NCI-H2171 (cell line): ENCODE measurements at regions not wholly inside any gene's neighbourhood (a gene's known extent, or its start where the extent isn't known, plus 50 kb on each side); places are given as distances from the start of the nearest gene placed in this dataset.
"Not testable (repeated sequence)": the region's sequence is repeated elsewhere in the genome, so short reads cannot be mapped to it uniquely, and the experiment has no call there.

Experiments used
- DNase-seq: peaks from one replicate; lab custom pipeline; 2025; lab: John Stamatoyannopoulos, UW

DNA sequence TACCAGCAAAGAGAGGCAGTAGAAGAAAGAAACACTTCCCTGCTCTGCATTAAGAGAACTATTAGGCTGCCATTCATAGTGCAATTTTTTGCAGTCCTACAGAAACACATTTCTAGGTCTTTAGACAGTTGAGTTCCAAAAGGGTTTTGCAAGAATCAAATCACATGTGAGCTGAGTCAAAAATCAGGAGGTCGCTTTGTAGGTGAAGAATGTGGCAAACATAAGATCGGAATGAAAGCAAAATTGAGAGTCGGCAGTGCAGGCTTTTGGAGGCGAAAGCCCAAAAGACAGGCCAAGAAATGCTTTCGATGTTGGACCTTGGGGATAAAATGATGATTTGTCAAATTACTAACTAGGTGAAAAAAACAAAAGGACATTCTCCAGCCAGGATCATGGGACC lies 213.5 kb upstream of the NRIP1 start:
- DNase-seq, result no peak

DNA sequence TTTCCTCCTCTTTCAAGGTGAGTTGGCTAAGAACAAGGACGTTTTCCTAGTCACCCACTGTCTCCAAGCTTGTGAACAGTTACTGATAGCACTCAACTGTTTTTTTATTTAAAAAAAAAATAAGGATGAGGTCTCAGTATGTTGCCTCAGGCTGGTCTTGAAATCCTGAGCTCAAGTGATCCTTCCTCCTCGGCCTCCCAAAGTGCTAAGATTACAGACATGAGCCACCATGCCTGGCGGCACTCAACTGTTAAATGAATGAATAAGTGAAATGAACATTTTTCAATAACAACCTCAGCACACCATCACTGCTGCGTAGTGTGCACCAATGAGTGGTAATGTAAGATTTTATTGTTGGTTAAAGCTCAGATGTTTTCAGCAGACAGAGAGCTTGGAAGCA lies 214.1 kb upstream of the NRIP1 start:
- no peak for DNase-seq

DNA sequence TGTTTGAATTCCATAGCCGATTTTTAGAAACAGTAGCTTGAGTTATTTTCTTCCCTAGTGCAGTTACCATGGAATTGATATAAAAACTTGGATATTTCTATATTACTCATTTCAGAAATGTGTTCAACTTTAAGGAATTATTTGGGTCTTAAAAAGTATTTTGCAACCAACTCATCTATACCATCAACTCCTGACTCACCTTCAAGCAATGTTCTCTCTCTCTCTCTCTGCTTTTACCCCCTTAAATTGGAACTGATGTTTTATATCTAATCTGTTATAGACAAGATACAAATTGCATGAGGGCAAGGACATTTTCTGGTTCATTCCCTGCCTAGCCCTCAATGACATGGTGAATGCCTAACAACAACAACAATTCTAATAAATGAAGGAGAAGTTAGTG lies 214.7 kb upstream of the NRIP1 start:
- DNase-seq, result no peak

DNA sequence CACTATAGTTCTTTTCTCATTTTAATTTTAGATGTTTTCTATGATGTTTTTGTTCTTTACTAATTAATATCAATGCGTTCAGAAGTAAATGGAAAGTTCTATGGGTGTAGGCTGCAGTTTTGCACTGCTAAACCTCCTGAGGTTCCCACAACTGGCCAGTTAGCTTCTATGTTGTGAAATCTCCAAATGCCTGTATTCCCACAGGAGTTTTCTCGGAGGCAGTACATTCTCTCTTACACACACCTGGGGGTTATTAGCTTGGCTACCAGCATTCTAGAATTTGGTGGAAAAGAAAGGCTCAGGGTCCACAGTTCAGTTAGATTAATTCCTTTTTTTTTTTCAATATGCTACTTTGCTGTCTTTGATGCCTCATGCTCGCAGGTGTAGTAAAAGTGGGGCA lies 216.9 kb upstream of the NRIP1 start:
- DNase-seq, result no peak

DNA sequence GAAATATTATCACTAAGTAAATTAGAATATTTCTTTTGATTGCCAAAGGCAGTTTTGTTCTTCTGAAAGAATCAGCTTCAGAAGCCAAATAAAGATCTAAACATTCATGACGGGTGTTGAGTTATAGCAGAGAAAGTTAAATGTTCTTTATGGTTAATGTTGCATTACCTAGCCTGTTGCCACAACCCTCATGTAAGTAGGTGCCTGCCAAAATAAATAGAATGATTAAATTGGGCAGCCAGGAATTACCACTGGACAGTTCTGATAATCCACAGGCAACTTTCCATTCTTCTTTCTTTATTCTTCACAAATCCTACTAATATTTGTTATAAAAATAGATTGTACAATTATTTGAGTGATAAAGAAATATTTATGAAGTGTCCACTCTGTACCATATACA lies 217.9 kb upstream of the NRIP1 start:
- no peak for DNase-seq

DNA sequence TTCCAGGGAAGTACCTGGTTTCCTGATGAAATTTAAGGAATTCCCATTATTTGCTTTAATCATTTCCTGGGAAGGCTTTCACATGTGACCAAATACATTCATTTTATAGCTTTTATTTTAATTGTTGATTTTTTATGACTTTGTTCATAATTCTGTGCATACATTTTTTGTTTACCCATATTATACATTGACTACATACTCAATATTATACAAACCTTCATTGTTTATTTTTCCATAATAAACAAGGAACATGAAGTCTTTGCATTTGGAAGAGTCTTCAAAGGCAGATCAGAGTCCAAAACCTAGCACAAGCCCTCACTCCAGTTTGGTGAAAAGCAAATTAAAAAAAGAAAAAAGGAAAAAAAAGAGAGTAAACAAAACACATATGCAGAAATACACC lies 218.3 kb upstream of the NRIP1 start:
- no peak for DNase-seq

DNA sequence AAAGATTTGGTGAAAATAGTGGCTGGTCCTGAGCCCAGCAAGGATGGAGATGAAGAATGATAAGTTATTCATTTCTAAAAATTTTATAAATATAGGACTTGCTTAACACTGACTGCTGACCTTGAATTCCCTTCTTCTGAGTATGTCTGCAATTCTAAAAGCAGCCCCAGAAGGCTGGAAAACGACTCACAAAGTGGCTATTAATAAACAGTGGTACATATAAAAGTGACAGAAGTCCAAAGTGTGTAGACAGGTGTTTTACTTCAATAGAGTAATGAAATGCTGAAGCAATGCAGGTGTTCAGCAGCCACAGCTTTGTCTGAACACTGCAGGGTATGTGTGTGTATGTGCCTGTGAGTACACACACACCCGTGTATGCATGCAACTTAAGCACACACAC lies 219.0 kb upstream of the NRIP1 start:
- no peak for DNase-seq

DNA sequence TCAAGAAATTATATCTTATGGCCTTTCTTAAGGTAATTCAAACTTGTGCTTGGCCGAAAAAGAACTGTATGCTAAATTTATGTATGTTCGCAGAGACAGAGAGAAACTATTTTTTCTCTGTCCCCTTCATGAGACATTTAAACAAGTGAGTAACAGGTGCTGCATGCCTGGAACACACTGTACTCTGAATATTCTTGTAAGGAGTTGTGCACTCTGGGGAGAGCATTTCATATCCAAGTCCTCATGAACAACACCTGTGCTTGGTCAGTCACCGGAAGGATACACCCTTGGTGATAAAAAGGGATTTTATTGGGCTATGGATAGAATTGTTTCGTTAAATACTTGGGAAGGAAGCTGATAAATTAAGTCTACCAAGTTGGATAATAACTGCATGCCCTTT lies 220.8 kb upstream of the NRIP1 start:
- DNase-seq, result no peak

DNA sequence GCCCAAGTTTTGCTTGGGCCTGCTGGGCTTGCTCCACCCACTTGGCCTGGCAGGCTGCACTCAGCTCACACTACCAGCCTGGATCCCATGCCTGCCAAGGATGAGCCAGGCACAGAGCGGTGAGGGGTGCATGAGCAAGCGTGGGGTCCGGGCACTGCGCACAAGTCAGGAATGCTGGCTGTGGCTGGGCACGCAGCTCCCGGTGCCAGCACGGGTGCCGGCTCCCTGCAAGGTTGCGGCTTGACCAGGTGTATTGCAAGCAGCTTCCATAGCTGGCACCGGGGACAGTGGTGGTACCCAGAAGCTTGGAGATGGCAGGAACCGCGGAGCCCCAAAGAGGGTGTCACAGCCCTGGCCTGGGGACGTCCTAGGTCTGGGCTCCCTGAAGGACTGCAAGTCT lies 224.4 kb upstream of the NRIP1 start:
- no peak for DNase-seq

DNA sequence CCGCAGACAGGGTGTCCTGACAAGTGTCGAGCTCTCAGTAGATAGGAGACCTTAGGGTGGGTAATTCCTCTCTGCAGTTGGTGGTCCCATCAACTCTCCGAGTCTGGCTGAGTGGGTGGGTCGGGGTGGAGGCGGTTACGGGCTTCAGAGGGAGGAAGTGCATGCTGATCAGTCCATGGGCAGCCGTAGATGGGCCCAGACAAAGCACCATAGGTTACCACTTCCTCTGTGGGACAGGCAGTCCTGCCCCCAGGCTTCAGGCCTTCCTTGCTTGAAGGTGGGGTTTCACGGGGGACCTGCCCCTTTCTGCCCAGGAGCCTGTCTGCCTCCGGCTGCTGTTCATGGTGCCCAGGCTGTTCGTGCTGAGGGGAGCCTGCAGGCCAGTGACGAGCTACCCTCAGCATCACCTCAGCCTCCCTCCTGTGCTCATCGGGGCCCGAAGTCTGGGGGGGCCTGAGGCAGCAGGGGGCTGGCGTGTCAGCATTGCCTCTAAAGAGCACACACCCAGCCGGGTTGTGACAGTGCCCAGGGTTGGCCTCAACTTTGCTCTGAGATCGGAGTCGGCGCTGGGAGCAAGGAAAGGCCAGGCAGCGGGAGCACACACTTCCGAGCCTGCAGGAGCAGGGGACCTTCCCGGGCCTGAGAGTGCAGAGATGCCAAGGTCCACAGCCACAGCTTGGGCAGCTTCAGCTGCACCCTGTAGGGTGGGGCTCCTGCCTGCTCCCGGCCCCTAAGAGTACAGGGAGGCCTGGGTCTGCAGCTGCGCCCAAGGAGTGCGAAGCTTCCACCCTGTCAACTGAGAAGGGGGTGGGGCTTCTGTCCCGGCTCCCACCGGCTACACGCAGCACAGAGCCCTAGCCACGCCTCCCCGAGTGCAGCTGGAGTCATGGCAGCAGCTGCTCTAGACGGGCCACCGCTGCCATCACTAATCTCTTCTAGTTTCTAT lies 225.4 kb upstream of the NRIP1 start:
- DNase-seq, result peak; percentile 7

DNA sequence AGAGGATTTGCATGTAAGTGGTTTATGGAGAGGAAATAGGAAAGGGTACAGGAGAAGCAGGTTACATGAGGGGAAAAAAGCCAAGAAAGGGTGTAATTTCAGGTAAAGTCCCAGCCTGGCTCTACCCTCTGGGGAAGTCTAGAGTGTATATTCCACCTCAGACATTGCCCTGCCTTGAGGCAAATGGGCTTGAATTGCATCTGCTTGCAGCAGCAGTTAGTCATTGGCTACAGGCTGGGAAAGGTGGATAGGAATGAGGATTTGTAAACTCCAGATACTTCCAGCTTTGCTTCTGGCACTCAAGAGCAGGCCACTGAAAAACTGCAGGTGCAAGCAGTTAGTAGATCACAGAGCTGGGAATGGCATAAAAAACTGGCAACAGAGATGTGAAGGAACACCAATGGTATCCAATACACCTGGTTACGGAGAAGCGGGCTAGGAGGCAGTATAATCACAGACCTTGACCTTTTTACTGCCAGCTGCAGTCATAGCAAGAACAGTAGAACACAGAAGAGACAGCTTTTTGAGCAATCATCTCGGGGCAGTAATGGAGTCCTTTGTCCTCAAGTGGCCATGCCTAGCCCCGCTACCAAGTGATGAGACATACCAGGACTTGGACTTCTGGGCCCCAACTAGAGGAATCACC lies 226.9 kb upstream of the NRIP1 start:
- no peak for DNase-seq

DNA sequence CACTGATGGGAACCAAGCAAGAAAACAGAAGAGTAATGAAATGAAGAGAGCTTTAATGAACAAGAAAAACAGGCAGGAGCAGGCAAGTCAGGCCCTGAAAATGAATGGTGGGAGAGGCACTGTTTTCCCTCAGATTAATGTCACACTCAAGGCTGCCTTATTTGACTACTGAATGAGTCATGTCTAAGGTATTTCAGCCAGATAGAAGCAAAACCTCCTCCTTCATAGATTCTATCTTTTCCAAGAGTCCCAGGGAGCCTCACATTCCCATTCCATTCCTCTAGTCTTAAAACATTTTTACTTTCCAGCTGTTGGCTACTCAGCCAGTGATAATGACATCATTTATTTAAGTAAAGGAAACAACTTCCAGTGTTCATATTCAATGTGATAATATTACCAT lies 228.4 kb upstream of the NRIP1 start:
- DNase-seq, result no peak

DNA sequence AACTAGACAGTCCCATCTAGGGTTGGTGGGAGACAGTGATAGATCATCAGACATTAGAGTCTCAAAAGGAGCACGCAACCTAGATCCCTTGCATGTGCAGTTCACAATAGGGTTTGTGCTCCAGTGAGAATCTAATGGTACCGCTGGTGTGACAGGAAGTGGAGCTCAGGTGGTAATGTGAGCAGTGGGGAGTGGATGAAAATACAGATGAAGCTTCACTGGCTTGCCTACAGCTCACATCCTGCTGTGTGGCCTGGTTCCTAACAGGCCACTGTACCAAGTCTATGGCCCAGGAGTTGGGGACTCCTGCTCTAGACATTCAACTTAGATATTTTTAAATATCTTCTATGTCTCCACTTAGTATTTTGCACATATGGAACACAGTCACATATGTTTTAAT lies 231.1 kb upstream of the NRIP1 start:
- DNase-seq, result no peak

DNA sequence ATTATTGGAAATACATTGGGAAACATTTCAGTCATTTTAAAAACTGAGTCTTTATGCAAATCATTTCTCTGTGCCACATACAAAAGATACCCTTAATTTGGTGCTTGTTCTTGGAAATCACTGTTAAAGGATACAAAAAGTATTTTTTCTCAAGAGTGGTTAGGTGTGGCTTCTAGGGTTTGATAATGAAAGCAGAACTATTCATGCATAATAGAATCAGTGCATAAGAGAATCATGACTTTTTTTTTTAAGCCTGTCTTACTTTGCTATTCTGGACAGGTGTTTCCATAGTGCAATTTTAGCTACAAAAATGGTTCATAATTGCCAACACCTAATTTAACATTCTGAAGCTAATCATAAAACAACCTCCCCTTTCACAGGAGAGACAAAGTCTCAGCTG lies 233.0 kb upstream of the NRIP1 start:
- DNase-seq, result no peak

DNA sequence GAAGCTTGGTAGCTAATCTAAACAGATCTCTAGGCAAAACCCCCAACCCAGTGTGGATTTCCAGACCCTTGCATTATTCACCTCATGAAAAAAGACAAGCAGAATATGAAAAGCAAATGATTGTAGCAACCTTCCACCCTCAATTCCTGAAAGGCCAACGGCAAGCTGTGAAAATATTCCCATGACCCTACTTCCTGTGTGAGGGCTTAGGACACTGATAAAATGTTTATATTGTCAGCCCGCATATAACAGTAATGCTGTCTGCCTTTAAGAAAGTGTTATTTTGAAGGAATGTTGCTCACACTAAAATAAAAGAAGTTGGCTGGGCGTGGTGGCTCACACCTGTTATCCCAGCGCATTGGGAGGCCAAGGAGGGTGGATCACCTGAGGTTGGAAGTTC lies 233.5 kb upstream of the NRIP1 start:
- no peak for DNase-seq

DNA sequence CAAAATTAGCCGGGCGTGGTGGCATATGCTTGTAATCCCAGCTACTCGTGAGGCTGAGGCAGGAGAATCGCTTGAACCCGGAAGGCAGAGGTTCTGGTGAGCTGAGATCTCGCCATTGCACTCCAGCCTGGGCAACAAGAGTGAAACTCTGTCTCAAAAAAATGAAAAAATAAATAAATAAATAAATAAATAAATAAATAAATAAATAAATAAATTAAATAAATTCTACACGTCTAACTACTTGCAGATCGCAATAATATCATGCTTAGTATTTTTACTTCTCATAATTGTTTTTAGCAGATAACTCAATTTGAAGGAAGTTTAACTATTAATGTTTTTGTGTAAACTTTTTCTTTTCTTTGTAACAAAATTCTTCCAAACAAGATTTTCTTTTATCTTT lies 234.0 kb upstream of the NRIP1 start:
- DNase-seq, result not testable (repeated sequence)

DNA sequence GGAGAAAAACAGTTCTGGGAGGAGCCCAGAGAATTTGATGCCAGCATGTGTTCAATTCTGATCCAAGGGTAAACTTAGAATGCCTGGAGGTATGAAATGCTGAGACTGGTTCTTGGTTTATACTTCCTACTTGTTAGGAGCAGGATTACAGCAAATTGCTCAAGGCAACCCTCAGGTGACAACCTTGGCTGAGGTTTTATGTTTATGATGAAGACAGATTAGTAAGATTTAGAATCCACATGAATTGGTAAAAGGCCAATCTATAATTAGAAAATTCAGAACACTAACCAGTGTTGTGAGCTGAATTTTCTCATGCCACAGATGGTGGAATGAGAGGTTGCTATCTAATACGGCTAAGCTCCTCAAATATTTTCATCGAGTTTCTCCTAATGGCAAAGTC lies 235.3 kb upstream of the NRIP1 start:
- no peak for DNase-seq

DNA sequence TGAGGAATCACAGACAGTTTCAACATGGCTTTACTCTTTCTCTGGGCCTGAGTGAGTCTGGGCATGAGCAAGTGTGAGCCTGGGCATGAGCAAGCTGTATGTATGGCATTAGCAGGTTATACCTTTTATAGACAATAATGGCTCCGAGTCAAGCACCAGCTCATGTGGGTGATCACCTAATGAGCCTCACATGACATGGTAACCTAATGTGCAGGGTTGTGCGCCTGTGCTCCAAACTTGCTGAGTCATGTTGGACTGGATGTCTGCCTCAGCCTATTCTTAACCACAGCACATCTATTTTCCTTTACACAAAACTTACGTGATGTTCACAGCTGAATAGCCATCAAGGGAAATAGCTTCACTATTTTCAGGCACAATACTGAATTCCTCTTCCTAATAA lies 236.2 kb upstream of the NRIP1 start:
- no peak for DNase-seq

DNA sequence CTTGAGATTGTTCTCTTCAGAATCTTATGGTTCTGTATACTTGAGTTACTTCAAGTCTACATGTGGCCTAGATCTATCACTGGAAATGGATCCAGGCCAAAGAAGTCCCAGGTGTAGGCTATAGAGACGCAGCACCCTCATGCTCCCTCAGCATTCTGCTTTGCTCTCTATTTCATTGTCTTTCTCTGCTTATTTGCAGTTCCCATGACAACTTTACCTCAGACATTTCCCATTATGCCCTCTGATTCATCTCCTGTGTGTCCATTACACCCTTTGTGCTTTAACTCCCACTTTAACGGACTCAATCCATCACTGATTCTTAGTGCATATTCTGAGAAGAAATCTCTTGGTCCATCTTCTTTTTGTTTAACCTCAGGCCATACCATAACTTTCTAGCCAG lies 236.9 kb upstream of the NRIP1 start:
- DNase-seq, result no peak

DNA sequence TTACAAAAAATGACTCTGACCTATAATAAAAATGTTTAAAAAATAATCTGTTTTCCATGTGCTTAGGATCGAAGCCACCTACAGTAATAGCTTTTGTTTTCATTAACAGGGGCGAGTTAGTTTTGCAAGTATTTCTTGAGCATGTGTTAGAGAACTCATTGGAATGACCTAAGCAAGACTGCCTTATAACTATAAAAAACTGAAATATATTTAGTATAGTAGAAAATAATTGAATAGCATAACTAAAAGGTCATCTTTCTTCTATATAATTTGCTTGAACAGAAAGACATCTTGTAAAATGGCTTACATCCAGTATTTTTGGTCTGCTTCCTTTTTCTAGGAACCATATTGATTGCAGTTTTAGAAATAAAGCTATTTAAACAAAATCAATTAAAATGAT lies 241.5 kb upstream of the NRIP1 start:
- no peak for DNase-seq

DNA sequence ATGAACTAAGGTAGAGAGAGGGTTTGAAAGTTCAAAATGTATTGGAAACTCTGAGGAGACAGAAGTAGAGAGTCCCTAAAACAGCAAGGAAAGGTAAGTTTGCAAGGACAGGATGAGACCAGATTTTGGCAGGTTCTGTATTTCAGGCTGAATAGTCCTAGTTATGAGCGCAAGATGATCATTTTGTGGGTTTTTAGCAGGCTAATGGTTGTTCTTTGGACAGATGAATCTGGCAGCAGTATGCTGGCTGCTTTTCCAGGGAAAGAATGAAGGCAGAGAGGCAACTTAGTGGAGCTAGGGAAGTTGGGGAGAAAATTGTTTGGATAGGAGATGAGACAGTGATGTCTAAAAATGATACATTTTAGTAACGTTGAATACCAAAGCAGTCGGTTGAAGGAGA lies 243.5 kb upstream of the NRIP1 start:
- DNase-seq, result no peak

DNA sequence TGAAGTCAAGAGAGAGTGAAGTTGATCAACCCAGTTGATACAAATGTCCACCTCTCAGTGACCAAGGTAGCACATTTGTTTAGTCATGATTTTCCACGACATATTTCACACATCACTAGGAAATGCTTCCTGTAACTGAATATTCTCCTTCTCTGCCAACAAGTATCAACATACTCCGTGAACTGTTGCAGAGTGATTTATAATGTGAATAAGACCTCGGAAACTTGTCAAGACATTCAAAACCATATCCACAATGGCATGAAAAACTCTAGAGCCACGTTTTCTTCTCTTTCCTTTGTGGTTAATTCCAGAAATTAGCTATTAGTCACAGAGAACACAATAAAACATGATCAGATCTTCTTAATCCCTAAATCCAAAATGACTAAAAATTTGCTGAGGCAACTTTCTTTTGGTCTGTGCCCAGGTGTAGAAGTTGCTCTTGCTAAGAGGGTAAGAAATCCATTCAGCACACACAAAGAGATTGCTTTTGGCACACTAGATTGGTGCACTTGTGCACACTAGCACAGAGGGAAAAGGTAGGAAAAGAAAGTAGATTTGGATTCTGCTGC lies 244.3 kb upstream of the NRIP1 start:
- no peak for DNase-seq

DNA sequence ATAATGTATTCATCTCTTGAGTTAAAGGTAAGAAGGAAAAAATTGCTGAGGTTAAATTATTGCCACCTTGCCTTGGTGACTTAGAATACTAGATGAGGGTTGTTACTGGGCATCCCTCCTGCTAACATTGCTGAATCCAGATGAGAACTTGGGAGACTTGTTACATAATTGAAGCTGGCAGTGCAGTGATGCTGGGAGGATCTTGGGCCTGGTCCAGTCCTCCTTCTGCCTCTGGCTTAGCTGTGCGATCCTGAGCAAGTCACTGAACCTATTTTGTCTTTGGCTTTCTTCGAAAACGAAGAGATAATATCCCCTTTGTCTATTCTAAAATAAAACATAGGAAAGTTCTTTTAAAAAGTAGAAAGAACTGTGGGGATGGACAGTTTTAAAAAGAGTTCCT lies 244.9 kb upstream of the NRIP1 start:
- no peak for DNase-seq
